Amniotic stem cell (primary cell): ENCODE measurements at regions not wholly inside any gene's neighbourhood (a gene's known extent, or its start where the extent isn't known, plus 50 kb on each side); places are given as distances from the start of the nearest gene placed in this dataset.
"Not testable (repeated sequence)": the region's sequence is repeated elsewhere in the genome, so short reads cannot be mapped to it uniquely, and the experiment has no call there.

Experiments used
- DNase-seq: peaks from one replicate; lab custom pipeline; 2025; lab: John Stamatoyannopoulos, UW

- no peak for DNase-seq
These were observed 227.4 kb upstream of the AZI2 start for GRCh38 chr3:28575746-28576613.

- no peak for DNase-seq
These were observed 228.1 kb upstream of the AZI2 start for GRCh38 chr3:28576614-28577200.

GRCh38 chr3:28577941-28578500, 229.4 kb upstream of the AZI2 start:
- DNase-seq = no peak

- no peak for DNase-seq
These were observed 237.7 kb upstream of the AZI2 start for GRCh38 chr3:28586325-28586724.

- no peak for DNase-seq
These were observed 239.1 kb upstream of the AZI2 start for GRCh38 chr3:28587723-28588122.

GRCh38 chr3:28590216-28590615, 241.6 kb upstream of the AZI2 start:
- no peak for DNase-seq

GRCh38 chr3:28590860-28591259, 242.2 kb upstream of the AZI2 start:
- no peak for DNase-seq

GRCh38 chr3:28595372-28595771, 246.7 kb upstream of the AZI2 start:
- no peak for DNase-seq

- DNase-seq = no peak
These were observed 248.8 kb upstream of the AZI2 start for GRCh38 chr3:28597452-28597851.

- no peak for DNase-seq
These were observed 249.5 kb upstream of the AZI2 start for GRCh38 chr3:28598165-28598564.

- no peak for DNase-seq
These were observed 252.7 kb upstream of the AZI2 start for GRCh38 chr3:28601291-28601690.

- DNase-seq = no peak
These were observed 257.7 kb upstream of the AZI2 start for GRCh38 chr3:28606283-28606682.

- no peak for DNase-seq
These were observed 263.6 kb upstream of the AZI2 start for GRCh38 chr3:28612232-28612631.

GRCh38 chr3:28613511-28614106, 265.0 kb upstream of the AZI2 start:
- no peak for DNase-seq

- no peak for DNase-seq
These were observed 266.4 kb upstream of the AZI2 start for GRCh38 chr3:28615071-28615470.

- DNase-seq = no peak
These were observed 267.3 kb upstream of the AZI2 start for GRCh38 chr3:28615971-28616370.

GRCh38 chr3:28617821-28618220, 269.2 kb upstream of the AZI2 start:
- DNase-seq = no peak

- DNase-seq = no peak
These were observed 274.5 kb upstream of the AZI2 start for GRCh38 chr3:28623106-28623505.

- no peak for DNase-seq
These were observed 275.5 kb upstream of the AZI2 start for GRCh38 chr3:28624084-28624483.

- DNase-seq = not testable (repeated sequence)
These were observed 279.2 kb upstream of the AZI2 start for GRCh38 chr3:28627843-28628242.

- no peak for DNase-seq
These were observed 285.4 kb upstream of the AZI2 start for GRCh38 chr3:28634019-28634418.

- DNase-seq = no peak
These were observed 289.1 kb upstream of the AZI2 start for GRCh38 chr3:28637742-28638141.

GRCh38 chr3:28645149-28645548, 296.5 kb upstream of the AZI2 start:
- DNase-seq = no peak
